ENCODE measurements at regions not wholly inside any gene's neighbourhood (a gene's known extent, or its start where the extent isn't known, plus 50 kb on each side); places are given as distances from the start of the nearest gene placed in this dataset.

- TF ChIP-seq EZH2 (IDR thresholded peaks at IDR 0.05; ENCODE audit: insufficient read depth, poor library complexity, severe bottlenecking) (no peak), EZH2phosphoT487 (IDR thresholded peaks at IDR 0.05; ENCODE audit: insufficient read depth, low read depth) (no peak)
Measured at GRCh38 chrY:7336023-7336873, 424.7 kb upstream of the AMELY start.
